Neural progenitor cell (in vitro differentiated cells): ENCODE measurements at regions not wholly inside any gene's neighbourhood (a gene's known extent, or its start where the extent isn't known, plus 50 kb on each side); places are given as distances from the start of the nearest gene placed in this dataset.
"Not testable (repeated sequence)": the region's sequence is repeated elsewhere in the genome, so short reads cannot be mapped to it uniquely, and the experiment has no call there.

ENCODE experiments used
- EZH2 ChIP-seq: fragments of 200-600 bp; sonication (generic); IDR thresholded peaks from 2 replicates; pipeline ENCODE4 v1.6.1; 2017; ENCODE audit warnings: antibody characterized with exemption, mild to moderate bottlenecking, moderate library complexity
- EZH2phosphoT487 ChIP-seq: fragments of 200-600 bp; sonication (generic); IDR thresholded peaks from 2 replicates; pipeline ENCODE4 v1.6.1; 2017; ENCODE audit warnings: antibody characterized with exemption
- TF ChIP-seq, protein P1 (sequence below): fragments of 200-600 bp; sonication (generic); IDR thresholded peaks from 2 replicates; pipeline ENCODE4 v1.5.1; 2017; ENCODE audit warnings: antibody characterized with exemption, mild to moderate bottlenecking

DNA sequence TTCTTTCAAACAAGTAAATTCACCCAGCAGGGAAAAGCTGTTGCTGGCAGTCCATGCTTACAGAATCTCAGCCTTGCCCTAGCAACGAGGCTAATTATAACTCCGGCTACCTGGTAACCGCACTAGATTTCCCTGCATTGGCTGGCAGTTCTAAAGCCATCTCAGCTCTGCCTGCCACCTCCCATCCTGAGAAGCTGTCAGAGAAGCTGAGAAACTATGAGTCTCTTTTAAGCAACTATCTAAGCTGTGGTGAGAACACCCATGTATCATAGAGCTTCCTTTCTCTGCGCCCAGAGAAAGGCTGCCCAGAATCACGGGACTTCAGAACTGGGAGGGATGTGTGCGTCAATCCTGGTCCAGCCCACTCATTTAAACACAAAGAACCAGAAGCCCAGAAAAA lies 113.9 kb upstream of the NBPF26 start:
- TF ChIP-seq EZH2, EZH2phosphoT487: not testable (repeated sequence)
- TF ChIP-seq, protein P1, sequence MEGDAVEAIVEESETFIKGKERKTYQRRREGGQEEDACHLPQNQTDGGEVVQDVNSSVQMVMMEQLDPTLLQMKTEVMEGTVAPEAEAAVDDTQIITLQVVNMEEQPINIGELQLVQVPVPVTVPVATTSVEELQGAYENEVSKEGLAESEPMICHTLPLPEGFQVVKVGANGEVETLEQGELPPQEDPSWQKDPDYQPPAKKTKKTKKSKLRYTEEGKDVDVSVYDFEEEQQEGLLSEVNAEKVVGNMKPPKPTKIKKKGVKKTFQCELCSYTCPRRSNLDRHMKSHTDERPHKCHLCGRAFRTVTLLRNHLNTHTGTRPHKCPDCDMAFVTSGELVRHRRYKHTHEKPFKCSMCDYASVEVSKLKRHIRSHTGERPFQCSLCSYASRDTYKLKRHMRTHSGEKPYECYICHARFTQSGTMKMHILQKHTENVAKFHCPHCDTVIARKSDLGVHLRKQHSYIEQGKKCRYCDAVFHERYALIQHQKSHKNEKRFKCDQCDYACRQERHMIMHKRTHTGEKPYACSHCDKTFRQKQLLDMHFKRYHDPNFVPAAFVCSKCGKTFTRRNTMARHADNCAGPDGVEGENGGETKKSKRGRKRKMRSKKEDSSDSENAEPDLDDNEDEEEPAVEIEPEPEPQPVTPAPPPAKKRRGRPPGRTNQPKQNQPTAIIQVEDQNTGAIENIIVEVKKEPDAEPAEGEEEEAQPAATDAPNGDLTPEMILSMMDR, result not testable (repeated sequence)
